ENCODE measurements at regions not wholly inside any gene's neighbourhood (a gene's known extent, or its start where the extent isn't known, plus 50 kb on each side); places are given as distances from the start of the nearest gene placed in this dataset.

DNA sequence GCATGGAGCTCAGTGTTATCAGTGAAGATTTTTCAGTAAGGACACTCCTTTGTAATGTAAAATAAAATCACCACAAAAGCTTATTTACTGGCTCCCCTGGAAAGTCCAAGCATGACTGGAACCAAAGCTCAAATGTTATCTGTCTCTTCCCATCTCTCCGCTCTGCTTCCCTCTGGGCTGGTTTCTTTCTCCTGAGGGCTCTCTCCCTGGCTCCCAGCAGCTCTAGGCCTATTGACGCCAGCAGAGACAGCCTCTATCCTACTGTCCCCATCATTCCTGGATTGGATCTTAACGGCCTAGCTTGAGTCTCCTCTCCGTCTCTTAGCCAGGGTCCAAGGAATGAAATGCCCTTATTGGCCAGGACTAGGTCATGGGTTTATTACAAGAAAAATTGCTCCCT, 86.1 kb downstream of the TMEM167A start:
- TF ChIP-seq, protein P1, sequence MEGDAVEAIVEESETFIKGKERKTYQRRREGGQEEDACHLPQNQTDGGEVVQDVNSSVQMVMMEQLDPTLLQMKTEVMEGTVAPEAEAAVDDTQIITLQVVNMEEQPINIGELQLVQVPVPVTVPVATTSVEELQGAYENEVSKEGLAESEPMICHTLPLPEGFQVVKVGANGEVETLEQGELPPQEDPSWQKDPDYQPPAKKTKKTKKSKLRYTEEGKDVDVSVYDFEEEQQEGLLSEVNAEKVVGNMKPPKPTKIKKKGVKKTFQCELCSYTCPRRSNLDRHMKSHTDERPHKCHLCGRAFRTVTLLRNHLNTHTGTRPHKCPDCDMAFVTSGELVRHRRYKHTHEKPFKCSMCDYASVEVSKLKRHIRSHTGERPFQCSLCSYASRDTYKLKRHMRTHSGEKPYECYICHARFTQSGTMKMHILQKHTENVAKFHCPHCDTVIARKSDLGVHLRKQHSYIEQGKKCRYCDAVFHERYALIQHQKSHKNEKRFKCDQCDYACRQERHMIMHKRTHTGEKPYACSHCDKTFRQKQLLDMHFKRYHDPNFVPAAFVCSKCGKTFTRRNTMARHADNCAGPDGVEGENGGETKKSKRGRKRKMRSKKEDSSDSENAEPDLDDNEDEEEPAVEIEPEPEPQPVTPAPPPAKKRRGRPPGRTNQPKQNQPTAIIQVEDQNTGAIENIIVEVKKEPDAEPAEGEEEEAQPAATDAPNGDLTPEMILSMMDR (conservative IDR thresholded peaks at IDR 0.05; ENCODE audit: low read depth, low read length) = no peak
- TF ChIP-seq EZH2 (IDR thresholded peaks at IDR 0.05; ENCODE audit: borderline replicate concordance, low read depth, low read length, poor library complexity, severe bottlenecking) = no peak

Measured in A673 (cell line).